GM10266 (cell line): ENCODE measurements at regions not wholly inside any gene's neighbourhood (a gene's known extent, or its start where the extent isn't known, plus 50 kb on each side); places are given as distances from the start of the nearest gene placed in this dataset.

Experiments
- DNase-seq: peaks from one replicate; pipeline ENCODE4 v3.0.0; 2012; ENCODE audit errors: extremely low spot score
- TF ChIP-seq, protein P1 (sequence below): IDR thresholded peaks from 2 replicates; pipeline ENCODE4 v1.5.1; 2012; ENCODE audit warnings: mild to moderate bottlenecking, low read depth; ENCODE audit not compliant: control insufficient read depth, insufficient read depth; ENCODE audit errors: missing control alignments

- TF ChIP-seq, protein P1, sequence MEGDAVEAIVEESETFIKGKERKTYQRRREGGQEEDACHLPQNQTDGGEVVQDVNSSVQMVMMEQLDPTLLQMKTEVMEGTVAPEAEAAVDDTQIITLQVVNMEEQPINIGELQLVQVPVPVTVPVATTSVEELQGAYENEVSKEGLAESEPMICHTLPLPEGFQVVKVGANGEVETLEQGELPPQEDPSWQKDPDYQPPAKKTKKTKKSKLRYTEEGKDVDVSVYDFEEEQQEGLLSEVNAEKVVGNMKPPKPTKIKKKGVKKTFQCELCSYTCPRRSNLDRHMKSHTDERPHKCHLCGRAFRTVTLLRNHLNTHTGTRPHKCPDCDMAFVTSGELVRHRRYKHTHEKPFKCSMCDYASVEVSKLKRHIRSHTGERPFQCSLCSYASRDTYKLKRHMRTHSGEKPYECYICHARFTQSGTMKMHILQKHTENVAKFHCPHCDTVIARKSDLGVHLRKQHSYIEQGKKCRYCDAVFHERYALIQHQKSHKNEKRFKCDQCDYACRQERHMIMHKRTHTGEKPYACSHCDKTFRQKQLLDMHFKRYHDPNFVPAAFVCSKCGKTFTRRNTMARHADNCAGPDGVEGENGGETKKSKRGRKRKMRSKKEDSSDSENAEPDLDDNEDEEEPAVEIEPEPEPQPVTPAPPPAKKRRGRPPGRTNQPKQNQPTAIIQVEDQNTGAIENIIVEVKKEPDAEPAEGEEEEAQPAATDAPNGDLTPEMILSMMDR, result no peak
- no peak for DNase-seq
These were observed 1491.2 kb downstream of the BRD1 start for GRCh38 chr22:48336339-48337060.

DNA sequence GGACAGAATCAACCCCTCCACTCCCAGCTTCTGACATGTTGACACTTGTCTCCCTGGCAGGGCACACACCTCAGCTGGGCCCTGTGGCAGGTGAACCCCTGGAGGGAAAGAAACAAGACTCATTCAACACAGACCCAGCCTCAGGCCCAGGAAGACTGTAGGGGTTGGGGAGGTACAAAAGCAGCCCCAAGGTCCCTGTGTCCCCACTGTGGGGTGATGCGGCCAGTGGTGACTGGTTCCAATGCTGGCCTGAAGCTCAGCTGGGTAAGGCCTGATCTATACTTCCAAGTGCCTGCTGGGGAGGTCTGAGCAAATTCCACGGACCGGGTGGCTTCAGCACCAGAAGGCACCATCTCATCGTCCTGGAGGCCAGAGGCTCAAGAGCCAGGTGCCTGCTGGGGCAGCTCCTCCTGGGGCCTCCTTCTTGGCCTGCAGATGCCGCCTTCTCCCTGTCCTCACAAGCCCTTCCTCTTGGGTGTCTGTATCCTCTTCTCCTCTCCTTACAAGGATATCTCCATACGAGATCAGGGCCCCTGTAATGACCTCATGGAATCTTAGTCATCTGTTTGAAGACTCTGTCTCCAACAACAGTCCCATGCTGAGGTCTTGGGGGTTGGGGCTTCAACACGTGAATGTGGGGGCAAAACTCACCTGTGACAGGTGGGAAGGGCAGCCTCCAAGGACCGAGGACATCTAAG, 1492.1 kb downstream of the BRD1 start:
- no peak for DNase-seq
- TF ChIP-seq, protein P1, result no peak

DNA sequence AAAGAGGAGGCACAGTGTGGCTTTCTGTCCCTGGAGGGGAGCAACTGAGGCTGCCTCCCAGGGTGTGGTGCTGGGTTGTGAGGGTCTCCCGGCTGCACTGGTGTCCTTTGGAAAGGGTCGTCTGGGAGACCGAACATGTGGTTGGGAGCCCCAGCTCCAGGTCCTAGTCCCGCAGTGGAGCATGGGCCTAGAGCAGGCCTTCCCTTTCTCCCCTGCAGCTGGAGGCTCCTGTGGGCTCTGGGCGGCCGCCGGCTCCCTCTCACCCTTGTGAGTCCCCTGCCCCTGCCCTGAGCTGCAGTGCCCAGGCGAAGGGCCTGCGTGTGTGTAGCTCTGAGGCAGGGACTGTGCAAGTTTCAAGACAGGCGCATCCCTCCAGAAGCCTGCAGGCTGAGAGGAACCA, 1492.7 kb downstream of the BRD1 start:
- TF ChIP-seq, protein P1, result no peak

GRCh38 chr22:48333816-48334735, 1493.6 kb downstream of the BRD1 start:
- TF ChIP-seq, protein P1, result no peak

More for the DNA sequence above, 1492.7 kb downstream of the BRD1 start:
- no peak for DNase-seq

DNA sequence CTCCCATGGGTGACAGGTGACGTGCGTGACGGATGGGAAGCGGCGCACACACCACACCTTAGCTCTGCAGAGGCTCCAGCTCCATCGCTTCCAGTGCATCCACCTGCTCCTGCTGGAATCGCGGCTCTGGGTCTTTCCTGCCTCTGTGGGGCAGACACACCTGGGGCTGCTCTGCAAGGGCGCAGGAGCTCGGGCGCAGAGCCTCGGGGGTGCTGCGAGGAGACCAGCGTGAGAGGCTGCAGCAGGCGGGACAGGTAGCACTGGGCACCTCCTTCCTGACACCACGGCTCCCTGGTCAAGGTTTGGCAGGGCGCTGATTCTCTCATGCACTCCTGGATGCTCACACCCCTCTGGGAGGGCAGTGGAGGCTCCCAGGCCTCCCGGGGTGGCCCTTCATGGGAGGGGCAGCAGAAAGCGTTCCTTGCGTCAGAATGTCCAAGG, 1494.3 kb downstream of the BRD1 start:
- TF ChIP-seq, protein P1, result no peak
- DNase-seq, result no peak

More at GRCh38 chr22:48333816-48334735, 1493.6 kb downstream of the BRD1 start:
- DNase-seq, result no peak

DNA sequence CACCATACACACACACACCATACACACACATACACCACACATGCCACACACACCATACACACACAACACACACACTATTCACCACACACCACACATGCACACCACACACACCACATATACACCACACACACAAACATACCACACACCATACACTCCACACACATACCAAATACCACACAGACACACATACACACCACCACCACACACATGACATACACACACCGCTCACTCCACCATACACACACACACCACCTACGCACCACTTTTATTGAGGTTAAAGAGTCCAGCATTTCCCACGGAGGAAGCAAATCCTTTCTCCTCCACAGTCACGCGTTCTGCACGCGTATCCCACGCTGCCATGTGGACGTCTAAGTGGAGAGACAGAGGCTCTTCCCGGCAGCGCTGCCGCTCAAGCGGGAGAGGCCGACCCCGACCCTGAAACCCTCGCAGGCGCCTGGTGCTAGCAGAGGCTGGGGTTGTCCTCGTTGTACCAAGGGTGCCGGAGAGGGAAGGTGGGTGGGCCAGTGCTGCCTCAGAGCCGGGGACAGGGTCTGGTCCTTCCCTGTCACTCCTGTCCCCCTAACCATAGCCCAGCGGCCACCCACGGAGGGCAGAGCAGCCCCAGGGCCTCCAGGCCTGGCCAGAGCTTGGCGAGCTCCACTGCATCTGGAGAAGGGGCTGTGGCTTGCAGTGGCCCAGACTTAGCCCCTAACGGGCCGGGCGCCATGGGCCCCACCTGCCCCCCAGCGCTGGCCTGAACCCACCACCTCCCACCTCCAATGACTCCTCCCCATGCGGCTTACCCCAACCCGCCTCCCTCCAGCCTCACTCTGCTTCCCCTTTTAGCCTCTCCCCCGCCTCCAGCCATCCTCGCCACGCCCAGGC, 1495.0 kb downstream of the BRD1 start:
- TF ChIP-seq, protein P1, result no peak
- DNase-seq, result no peak
